Stomach (tissue), 4 donors: ENCODE measurements at regions not wholly inside any gene's neighbourhood (a gene's known extent, or its start where the extent isn't known, plus 50 kb on each side); places are given as distances from the start of the nearest gene placed in this dataset.

ENCODE experiments used
- EP300 ChIP-seq: sonication (generic); formaldehyde crosslinking; IDR thresholded peaks from one replicate; pipeline ENCODE4 v1.6.1; 2017; ENCODE audit warnings: antibody characterized with exemption
- POLR2A ChIP-seq, 4 donors: fragments of 450-650 bp; IDR thresholded peaks; one replicate each; pipeline ENCODE4 v1.6.1; 2016; ENCODE audit warnings: antibody characterized with exemption in 4 of 4, control low read depth in 2 of 4, mild to moderate bottlenecking in 1 of 4, moderate library complexity in 1 of 4
- POLR2AphosphoS5 ChIP-seq, 3 donors: sonication (generic); formaldehyde crosslinking; IDR thresholded peaks; one replicate each; pipeline ENCODE4 v1.6.1; 2016; ENCODE audit warnings: antibody characterized with exemption in 3 of 3
- TF ChIP-seq, protein P1 (sequence below), 7 experiments: fragments of 450-650 bp in 4 of 7; fragments of 200-600 bp in 3 of 7; sonication (generic) in 3 of 7; IDR thresholded peaks; one replicate each; pipeline ENCODE4 v1.5.1; 2016 to 2019; ENCODE audit warnings: antibody characterized with exemption in 7 of 7, control low read depth in 2 of 7, mild to moderate bottlenecking in 1 of 7

DNA sequence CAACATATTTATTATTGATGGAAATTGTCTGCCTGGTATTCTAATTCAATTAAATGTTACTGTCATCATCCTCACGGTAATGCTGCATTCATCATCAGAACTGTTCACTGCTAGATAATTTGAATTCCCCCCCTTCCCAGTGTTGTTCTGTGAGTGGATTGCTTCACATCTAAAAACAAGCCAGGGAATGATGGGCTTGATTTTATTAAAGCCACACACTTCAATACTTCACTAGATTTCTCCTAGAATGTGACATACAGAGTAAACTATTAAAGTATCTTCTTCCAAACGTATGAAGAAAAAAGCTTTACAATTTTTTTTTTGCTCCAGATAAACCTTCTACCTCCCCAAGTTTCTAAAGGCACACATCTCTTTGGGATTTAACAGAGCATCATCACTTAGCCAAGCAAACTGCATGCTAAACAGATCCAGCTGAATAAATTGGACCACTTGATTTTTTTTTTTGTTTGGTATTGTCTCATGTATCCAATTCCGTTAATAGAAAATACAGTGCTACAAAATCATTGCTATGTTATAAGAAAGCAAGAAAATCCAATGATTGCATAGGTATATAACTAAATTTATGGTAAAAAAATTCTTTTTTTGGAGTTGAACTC lies 692.4 kb downstream of the MTRR start:
- TF ChIP-seq, protein P1, sequence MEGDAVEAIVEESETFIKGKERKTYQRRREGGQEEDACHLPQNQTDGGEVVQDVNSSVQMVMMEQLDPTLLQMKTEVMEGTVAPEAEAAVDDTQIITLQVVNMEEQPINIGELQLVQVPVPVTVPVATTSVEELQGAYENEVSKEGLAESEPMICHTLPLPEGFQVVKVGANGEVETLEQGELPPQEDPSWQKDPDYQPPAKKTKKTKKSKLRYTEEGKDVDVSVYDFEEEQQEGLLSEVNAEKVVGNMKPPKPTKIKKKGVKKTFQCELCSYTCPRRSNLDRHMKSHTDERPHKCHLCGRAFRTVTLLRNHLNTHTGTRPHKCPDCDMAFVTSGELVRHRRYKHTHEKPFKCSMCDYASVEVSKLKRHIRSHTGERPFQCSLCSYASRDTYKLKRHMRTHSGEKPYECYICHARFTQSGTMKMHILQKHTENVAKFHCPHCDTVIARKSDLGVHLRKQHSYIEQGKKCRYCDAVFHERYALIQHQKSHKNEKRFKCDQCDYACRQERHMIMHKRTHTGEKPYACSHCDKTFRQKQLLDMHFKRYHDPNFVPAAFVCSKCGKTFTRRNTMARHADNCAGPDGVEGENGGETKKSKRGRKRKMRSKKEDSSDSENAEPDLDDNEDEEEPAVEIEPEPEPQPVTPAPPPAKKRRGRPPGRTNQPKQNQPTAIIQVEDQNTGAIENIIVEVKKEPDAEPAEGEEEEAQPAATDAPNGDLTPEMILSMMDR (IDR thresholded peaks at IDR 0.05), result no peak
- TF ChIP-seq POLR2AphosphoS5 (IDR thresholded peaks at IDR 0.05) (no peak), EP300 (no peak), POLR2A (IDR thresholded peaks at IDR 0.05) (no peak)
